ENCODE measurements at regions not wholly inside any gene's neighbourhood (a gene's known extent, or its start where the extent isn't known, plus 50 kb on each side); places are given as distances from the start of the nearest gene placed in this dataset.

DNA sequence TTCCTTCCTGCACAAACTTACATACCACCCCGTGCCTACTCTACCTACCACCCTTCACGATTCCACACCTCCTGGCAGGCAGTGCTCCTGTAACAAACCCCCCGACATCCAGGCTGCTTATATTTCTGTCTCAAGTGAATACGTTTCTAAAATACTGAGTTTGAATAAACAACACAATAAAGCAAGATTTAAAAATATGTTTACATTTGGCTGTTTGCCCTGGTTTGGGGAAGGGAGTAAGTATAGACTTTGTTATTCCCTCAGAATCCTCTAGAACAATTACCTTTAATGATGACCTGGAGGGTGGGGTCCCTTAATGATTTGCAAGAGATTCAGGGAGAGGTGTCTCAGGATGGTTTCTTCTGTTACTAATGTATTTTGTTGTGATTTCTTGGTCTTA lies 402.6 kb upstream of the TBL1XR1 start:
- H3K27me3 ChIP-seq (ENCODE audit: control insufficient read depth in 2 of 2, insufficient read depth in 2 of 2, low read length in 2 of 2) = no peaks in the 10 kb centered on the region
- no peaks in the 10 kb centered on the region for H3K9me3 ChIP-seq (ENCODE audit: control insufficient read depth in 2 of 2, low read length in 2 of 2)
- H3K4me1 ChIP-seq (ENCODE audit: control insufficient read depth in 2 of 2, insufficient read depth in 2 of 2, low read length in 2 of 2) = peaks cover 21 to 31% of the 10 kb centered on the region in 2 donors
- H3K9ac ChIP-seq (ENCODE audit: low read depth in 1 of 2, low read length in 2 of 2) = no peak overlapping the region
- no peaks in the 10 kb centered on the region for H3K36me3 ChIP-seq (ENCODE audit: control insufficient read depth in 2 of 2, insufficient read depth in 2 of 2, low read length in 2 of 2)
- no peak overlapping the region for H3K4me3 ChIP-seq (ENCODE audit: low read length in 2 of 2)
- no peak overlapping the region for H3K27ac ChIP-seq (ENCODE audit: low read depth in 2 of 2, low read length in 2 of 2)

DNA sequence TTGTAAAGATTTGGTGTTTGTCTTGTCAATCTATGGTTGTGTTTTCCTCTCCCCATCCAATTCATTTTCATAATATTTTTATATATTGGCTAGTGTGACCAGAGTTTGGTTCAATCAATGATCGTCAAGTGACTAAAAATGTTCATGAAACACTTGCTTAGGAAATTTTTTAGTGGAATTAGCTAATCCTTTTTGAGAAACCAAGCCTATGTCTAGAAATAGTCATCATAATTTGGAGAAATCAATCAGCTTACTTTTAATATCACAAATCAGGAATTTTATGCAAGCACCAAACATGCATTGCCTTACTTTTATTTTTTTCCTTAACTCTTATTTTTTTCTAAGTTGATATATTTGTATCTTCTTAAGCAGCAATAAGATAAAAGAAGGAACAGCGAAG lies 403.1 kb upstream of the TBL1XR1 start:
- Histone ChIP-seq H3K4me1 (ENCODE audit: control insufficient read depth in 2 of 2, insufficient read depth in 2 of 2, low read length in 2 of 2) (peaks cover 21 to 31% of the 10 kb centered on the region in 2 donors), H3K27me3 (ENCODE audit: control insufficient read depth in 2 of 2, insufficient read depth in 2 of 2, low read length in 2 of 2) (no peaks in the 10 kb centered on the region), H3K4me3 (ENCODE audit: low read length in 2 of 2) (no peak overlapping the region), H3K27ac (ENCODE audit: low read depth in 2 of 2, low read length in 2 of 2) (no peak overlapping the region), H3K9ac (ENCODE audit: low read depth in 1 of 2, low read length in 2 of 2) (no peak overlapping the region), H3K9me3 (ENCODE audit: control insufficient read depth in 2 of 2, low read length in 2 of 2) (no peaks in the 10 kb centered on the region), H3K36me3 (ENCODE audit: control insufficient read depth in 2 of 2, insufficient read depth in 2 of 2, low read length in 2 of 2) (no peaks in the 10 kb centered on the region)

DNA sequence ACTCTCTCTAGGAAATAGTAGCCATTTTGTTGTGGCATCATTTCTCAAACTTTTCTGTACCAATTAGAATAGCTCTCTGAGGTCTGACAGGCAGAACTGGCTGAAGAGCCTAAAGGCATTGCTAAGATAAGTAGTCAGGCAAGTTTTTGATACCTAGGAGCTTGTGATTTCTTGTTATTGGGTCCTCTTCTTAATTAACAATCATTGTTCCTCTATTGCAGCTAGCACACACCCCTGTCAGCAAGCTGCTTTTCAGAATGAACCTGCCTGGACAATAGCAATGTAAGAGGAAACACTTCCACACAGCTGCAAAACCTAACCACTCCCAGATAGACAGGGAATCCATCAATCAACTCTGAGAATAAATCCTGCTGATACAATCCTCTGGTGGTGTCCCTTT lies 403.9 kb upstream of the TBL1XR1 start:
- peaks cover 20 to 31% of the 10 kb centered on the region in 2 donors for H3K4me1 ChIP-seq (ENCODE audit: control insufficient read depth in 2 of 2, insufficient read depth in 2 of 2, low read length in 2 of 2)
- no peak overlapping the region for H3K27ac ChIP-seq (ENCODE audit: low read depth in 2 of 2, low read length in 2 of 2)
- no peak overlapping the region for H3K4me3 ChIP-seq (ENCODE audit: low read length in 2 of 2)

DNA sequence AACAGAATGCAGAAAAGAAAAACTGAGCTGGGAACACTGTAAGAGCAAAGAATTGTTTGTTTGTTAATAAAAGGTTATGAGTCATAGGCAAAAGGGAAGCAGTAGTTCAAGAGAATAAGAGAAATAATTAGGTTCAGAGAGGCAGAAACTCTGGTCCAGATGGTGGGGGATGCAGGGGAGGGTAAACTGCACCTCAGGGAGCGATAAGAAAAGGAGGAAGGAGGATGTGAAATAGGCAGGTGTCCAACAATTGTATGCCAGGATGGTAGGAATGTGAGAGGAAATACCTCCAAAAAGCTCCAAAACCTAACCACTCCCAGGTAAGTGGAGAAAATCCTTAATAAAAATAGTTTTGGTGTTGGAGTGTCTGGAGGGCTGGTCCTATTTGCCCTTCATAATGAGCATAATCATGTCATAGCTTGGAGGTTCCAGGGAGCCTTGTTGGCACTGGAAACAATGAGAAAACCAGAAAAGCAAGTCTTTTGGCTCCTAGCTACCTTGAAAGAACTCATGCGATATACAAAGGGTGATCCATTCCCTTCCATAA lies 405.4 kb upstream of the TBL1XR1 start:
- Histone ChIP-seq H3K4me3 (ENCODE audit: low read length in 2 of 2) (no peak overlapping the region), H3K4me1 (ENCODE audit: control insufficient read depth in 2 of 2, insufficient read depth in 2 of 2, low read length in 2 of 2) (peaks cover 8 to 18% of the 10 kb centered on the region in 2 donors), H3K27ac (ENCODE audit: low read depth in 2 of 2, low read length in 2 of 2) (no peak overlapping the region), H3K36me3 (ENCODE audit: control insufficient read depth in 2 of 2, insufficient read depth in 2 of 2, low read length in 2 of 2) (no peaks in the 10 kb centered on the region), H3K9ac (ENCODE audit: low read depth in 1 of 2, low read length in 2 of 2) (no peak overlapping the region), H3K27me3 (ENCODE audit: control insufficient read depth in 2 of 2, insufficient read depth in 2 of 2, low read length in 2 of 2) (no peaks in the 10 kb centered on the region), H3K9me3 (ENCODE audit: control insufficient read depth in 2 of 2, low read length in 2 of 2) (no peaks in the 10 kb centered on the region)

More for the DNA sequence above, 403.9 kb upstream of the TBL1XR1 start:
- no peaks in the 10 kb centered on the region for H3K27me3 ChIP-seq (ENCODE audit: control insufficient read depth in 2 of 2, insufficient read depth in 2 of 2, low read length in 2 of 2)
- H3K9me3 ChIP-seq (ENCODE audit: control insufficient read depth in 2 of 2, low read length in 2 of 2) = no peaks in the 10 kb centered on the region
- no peaks in the 10 kb centered on the region for H3K36me3 ChIP-seq (ENCODE audit: control insufficient read depth in 2 of 2, insufficient read depth in 2 of 2, low read length in 2 of 2)
- no peak overlapping the region for H3K9ac ChIP-seq (ENCODE audit: low read depth in 1 of 2, low read length in 2 of 2)

DNA sequence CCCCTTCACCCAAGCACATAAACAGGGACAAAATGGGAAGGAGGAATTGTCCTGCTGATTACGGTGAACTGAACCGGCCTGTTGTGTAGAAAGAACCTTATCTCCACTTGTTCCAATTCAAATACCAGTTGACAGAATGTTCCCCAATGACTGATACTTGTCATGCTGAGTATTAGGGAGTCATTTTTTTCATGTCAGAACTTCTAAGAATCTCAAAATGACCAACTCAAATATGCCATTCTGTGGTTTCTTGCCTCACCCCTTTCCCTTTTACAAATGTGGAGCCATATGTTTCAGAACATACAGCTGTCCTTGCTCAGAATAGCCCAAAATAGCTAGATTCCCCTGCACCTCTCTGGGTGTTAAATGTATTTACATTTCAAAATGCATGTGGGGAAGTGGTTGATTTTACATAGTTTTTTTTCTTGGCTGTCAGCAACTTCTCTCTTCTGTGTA lies 405.9 kb upstream of the TBL1XR1 start:
- Histone ChIP-seq H3K36me3 (ENCODE audit: control insufficient read depth in 2 of 2, insufficient read depth in 2 of 2, low read length in 2 of 2) (no peaks in the 10 kb centered on the region), H3K27ac (ENCODE audit: low read depth in 2 of 2, low read length in 2 of 2) (no peak overlapping the region), H3K4me1 (ENCODE audit: control insufficient read depth in 2 of 2, insufficient read depth in 2 of 2, low read length in 2 of 2) (peaks cover 4 to 15% of the 10 kb centered on the region in 2 donors), H3K4me3 (ENCODE audit: low read length in 2 of 2) (no peak overlapping the region), H3K9me3 (ENCODE audit: control insufficient read depth in 2 of 2, low read length in 2 of 2) (no peaks in the 10 kb centered on the region), H3K9ac (ENCODE audit: low read depth in 1 of 2, low read length in 2 of 2) (no peak overlapping the region), H3K27me3 (ENCODE audit: control insufficient read depth in 2 of 2, insufficient read depth in 2 of 2, low read length in 2 of 2) (no peaks in the 10 kb centered on the region)

- no peaks in the 10 kb centered on the region for H3K9me3 ChIP-seq (ENCODE audit: control insufficient read depth in 2 of 2, low read length in 2 of 2)
- H3K27ac ChIP-seq (ENCODE audit: low read depth in 2 of 2, low read length in 2 of 2) = no peak overlapping the region
- no peak overlapping the region for H3K9ac ChIP-seq (ENCODE audit: low read depth in 1 of 2, low read length in 2 of 2)
- no peaks in the 10 kb centered on the region for H3K36me3 ChIP-seq (ENCODE audit: control insufficient read depth in 2 of 2, insufficient read depth in 2 of 2, low read length in 2 of 2)
- no peaks in the 10 kb centered on the region for H3K27me3 ChIP-seq (ENCODE audit: control insufficient read depth in 2 of 2, insufficient read depth in 2 of 2, low read length in 2 of 2)
- no peak overlapping the region for H3K4me3 ChIP-seq (ENCODE audit: low read length in 2 of 2)
- H3K4me1 ChIP-seq (ENCODE audit: control insufficient read depth in 2 of 2, insufficient read depth in 2 of 2, low read length in 2 of 2) = peaks cover 0 to 10% of the 10 kb centered on the region in 2 donors
These were observed 406.9 kb upstream of the TBL1XR1 start for GRCh38 chr3:177604181-177604580.

GRCh38 chr3:177606891-177607290 lies 409.6 kb upstream of the TBL1XR1 start:
- Histone ChIP-seq H3K27me3 (ENCODE audit: control insufficient read depth in 2 of 2, insufficient read depth in 2 of 2, low read length in 2 of 2) (no peaks in the 10 kb centered on the region), H3K4me3 (ENCODE audit: low read length in 2 of 2) (no peak overlapping the region), H3K9ac (ENCODE audit: low read depth in 1 of 2, low read length in 2 of 2) (no peak overlapping the region), H3K36me3 (ENCODE audit: control insufficient read depth in 2 of 2, insufficient read depth in 2 of 2, low read length in 2 of 2) (no peaks in the 10 kb centered on the region), H3K9me3 (ENCODE audit: control insufficient read depth in 2 of 2, low read length in 2 of 2) (no peaks in the 10 kb centered on the region), H3K27ac (ENCODE audit: low read depth in 2 of 2, low read length in 2 of 2) (no peak overlapping the region), H3K4me1 (ENCODE audit: control insufficient read depth in 2 of 2, insufficient read depth in 2 of 2, low read length in 2 of 2) (peaks cover 12% of the 10 kb centered on the region in 2 donors)

- Histone ChIP-seq H3K27ac (ENCODE audit: low read depth in 2 of 2, low read length in 2 of 2) (no peak overlapping the region), H3K4me3 (ENCODE audit: low read length in 2 of 2) (no peak overlapping the region), H3K4me1 (ENCODE audit: control insufficient read depth in 2 of 2, insufficient read depth in 2 of 2, low read length in 2 of 2) (peaks cover 7 to 13% of the 10 kb centered on the region in 2 donors), H3K27me3 (ENCODE audit: control insufficient read depth in 2 of 2, insufficient read depth in 2 of 2, low read length in 2 of 2) (no peaks in the 10 kb centered on the region), H3K36me3 (ENCODE audit: control insufficient read depth in 2 of 2, insufficient read depth in 2 of 2, low read length in 2 of 2) (no peaks in the 10 kb centered on the region), H3K9me3 (ENCODE audit: control insufficient read depth in 2 of 2, low read length in 2 of 2) (no peaks in the 10 kb centered on the region), H3K9ac (ENCODE audit: low read depth in 1 of 2, low read length in 2 of 2) (no peak overlapping the region)
These were observed 410.3 kb upstream of the TBL1XR1 start for GRCh38 chr3:177607589-177607988.

DNA sequence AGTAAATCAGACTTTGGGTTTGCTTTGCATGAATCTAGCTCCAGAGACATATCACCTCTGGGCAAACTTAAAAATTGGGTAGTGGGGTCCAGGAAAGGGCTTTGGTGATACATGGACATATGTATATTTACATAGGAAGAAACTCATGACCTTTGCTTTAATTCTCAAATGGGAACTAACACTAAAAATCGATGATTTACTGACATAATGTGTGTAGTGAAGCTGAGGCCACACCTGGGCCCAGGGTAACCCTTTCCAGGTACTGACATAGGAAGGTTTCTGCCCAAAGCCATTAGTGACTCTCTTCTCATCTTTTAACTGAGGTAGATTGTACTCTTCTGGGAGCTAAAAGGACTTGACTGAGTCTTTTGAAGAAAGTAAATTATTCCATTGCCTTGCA lies 411.2 kb upstream of the TBL1XR1 start:
- no peak overlapping the region for H3K4me3 ChIP-seq (ENCODE audit: low read length in 2 of 2)
- no peaks in the 10 kb centered on the region for H3K27me3 ChIP-seq (ENCODE audit: control insufficient read depth in 2 of 2, insufficient read depth in 2 of 2, low read length in 2 of 2)
- H3K9me3 ChIP-seq (ENCODE audit: control insufficient read depth in 2 of 2, low read length in 2 of 2) = no peaks in the 10 kb centered on the region
- no peaks in the 10 kb centered on the region for H3K36me3 ChIP-seq (ENCODE audit: control insufficient read depth in 2 of 2, insufficient read depth in 2 of 2, low read length in 2 of 2)
- no peak overlapping the region for H3K9ac ChIP-seq (ENCODE audit: low read depth in 1 of 2, low read length in 2 of 2)
- H3K27ac ChIP-seq (ENCODE audit: low read depth in 2 of 2, low read length in 2 of 2) = no peak overlapping the region
- peaks cover 3 to 13% of the 10 kb centered on the region in 2 donors for H3K4me1 ChIP-seq (ENCODE audit: control insufficient read depth in 2 of 2, insufficient read depth in 2 of 2, low read length in 2 of 2)

GRCh38 chr3:177609613-177610012 lies 412.3 kb upstream of the TBL1XR1 start:
- Histone ChIP-seq H3K4me1 (ENCODE audit: control insufficient read depth in 2 of 2, insufficient read depth in 2 of 2, low read length in 2 of 2) (peaks cover 3 to 13% of the 10 kb centered on the region in 2 donors), H3K27me3 (ENCODE audit: control insufficient read depth in 2 of 2, insufficient read depth in 2 of 2, low read length in 2 of 2) (no peaks in the 10 kb centered on the region), H3K27ac (ENCODE audit: low read depth in 2 of 2, low read length in 2 of 2) (no peak overlapping the region), H3K9me3 (ENCODE audit: control insufficient read depth in 2 of 2, low read length in 2 of 2) (no peaks in the 10 kb centered on the region), H3K36me3 (ENCODE audit: control insufficient read depth in 2 of 2, insufficient read depth in 2 of 2, low read length in 2 of 2) (no peaks in the 10 kb centered on the region), H3K4me3 (ENCODE audit: low read length in 2 of 2) (no peak overlapping the region), H3K9ac (ENCODE audit: low read depth in 1 of 2, low read length in 2 of 2) (no peak overlapping the region)

DNA sequence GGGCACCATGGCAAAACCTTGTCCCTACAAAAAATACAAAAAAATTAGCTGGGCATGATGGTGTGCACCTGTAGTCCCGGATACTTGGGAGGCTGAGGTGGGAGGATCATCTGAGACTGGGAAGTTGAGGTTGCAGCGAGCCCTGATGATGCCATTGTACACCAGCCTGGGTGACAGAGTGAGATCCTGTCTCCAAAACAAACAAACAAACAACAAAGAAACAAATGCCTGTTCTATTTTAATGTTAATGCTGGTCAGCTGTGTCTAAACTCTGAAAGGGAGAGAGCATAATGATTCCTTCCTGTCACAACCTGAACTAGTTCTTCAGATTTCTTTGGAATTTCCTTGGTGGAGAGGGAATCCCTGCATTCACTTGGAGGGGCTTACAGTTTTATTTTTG lies 413.0 kb upstream of the TBL1XR1 start:
- H3K27ac ChIP-seq (ENCODE audit: low read depth in 2 of 2, low read length in 2 of 2) = no peak overlapping the region
- H3K4me1 ChIP-seq (ENCODE audit: control insufficient read depth in 2 of 2, insufficient read depth in 2 of 2, low read length in 2 of 2) = peaks cover 3 to 17% of the 10 kb centered on the region in 2 donors
- no peak overlapping the region for H3K4me3 ChIP-seq (ENCODE audit: low read length in 2 of 2)
- no peak overlapping the region for H3K9ac ChIP-seq (ENCODE audit: low read depth in 1 of 2, low read length in 2 of 2)
- no peaks in the 10 kb centered on the region for H3K36me3 ChIP-seq (ENCODE audit: control insufficient read depth in 2 of 2, insufficient read depth in 2 of 2, low read length in 2 of 2)
- no peaks in the 10 kb centered on the region for H3K27me3 ChIP-seq (ENCODE audit: control insufficient read depth in 2 of 2, insufficient read depth in 2 of 2, low read length in 2 of 2)
- no peaks in the 10 kb centered on the region for H3K9me3 ChIP-seq (ENCODE audit: control insufficient read depth in 2 of 2, low read length in 2 of 2)
